HG03025 (cell line): ENCODE measurements at regions not wholly inside any gene's neighbourhood (a gene's known extent, or its start where the extent isn't known, plus 50 kb on each side); places are given as distances from the start of the nearest gene placed in this dataset.

ENCODE experiments used
- ATAC-seq: cut with Tn5 transposase; IDR thresholded peaks from one replicate; pipeline ENCODE4 v1.9.1; 2021; ENCODE audit warnings: mild to moderate bottlenecking, moderate library complexity; ENCODE audit not compliant: unreplicated experiment, low FRiP score

DNA sequence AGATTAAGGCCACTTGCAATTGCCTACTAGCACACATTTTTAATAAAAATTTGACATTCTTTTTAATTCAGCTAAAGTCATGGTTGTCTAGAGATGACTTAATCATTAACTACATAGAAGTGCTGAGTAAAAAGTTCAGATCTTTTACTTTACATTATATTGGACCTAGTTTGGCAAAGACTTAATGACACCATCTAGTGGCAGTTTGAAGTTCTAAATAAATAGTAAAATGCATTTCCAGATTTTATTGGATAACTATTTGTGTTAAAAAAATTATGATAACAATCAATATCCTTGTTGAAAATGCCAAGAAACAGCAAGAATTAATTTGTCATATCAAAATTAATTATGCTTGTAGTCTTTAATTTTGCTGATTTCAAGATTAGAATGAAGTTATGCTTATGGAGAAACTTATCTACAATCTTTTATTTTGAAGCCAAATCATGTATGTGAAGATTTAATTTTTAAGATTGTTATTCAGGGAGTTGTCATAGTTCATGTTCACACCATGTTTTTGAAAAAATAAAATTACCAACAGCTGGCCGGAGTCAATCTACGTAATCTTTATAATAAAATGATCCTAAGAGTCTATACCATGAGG is 69.6 kb upstream of the PJA2 start:
- ATAC-seq: no peak

DNA sequence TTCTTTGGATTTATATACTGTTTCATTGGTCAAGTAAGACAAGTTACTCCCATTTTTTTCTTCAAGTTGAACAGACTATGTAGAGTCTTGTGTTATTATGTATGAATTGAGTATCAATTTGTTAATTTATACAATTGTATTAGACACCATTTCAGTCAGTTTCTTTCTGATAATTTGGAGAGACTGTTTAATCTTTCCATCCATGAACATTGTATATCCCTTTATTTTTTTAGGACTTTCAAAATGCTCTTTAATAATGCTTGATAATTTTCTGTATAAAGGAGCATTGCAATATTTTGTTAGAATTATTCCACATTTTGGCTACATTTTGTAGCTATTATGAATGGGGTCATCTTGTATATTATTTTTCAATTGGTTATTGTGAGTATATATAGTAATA is 69.1 kb upstream of the PJA2 start:
- no peak for ATAC-seq

DNA sequence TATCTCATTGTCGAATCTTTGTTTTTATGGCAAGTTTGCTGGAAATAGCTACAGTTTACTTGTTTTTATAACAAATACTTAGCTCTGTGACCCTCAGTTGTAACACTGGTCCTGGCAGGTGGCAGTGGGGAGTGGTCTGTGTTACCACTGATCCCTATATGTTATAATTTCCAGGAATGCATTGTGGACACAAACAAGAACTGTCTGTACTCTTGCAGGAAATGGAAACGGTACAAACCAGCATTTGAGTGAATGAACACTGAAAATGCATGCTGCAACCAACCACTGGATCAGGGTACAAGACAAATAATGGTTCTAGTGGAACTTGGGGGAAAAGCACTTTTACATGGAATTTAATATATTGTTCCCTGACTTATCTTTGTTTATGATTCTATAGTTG is 66.5 kb upstream of the PJA2 start:
- ATAC-seq: no peak

DNA sequence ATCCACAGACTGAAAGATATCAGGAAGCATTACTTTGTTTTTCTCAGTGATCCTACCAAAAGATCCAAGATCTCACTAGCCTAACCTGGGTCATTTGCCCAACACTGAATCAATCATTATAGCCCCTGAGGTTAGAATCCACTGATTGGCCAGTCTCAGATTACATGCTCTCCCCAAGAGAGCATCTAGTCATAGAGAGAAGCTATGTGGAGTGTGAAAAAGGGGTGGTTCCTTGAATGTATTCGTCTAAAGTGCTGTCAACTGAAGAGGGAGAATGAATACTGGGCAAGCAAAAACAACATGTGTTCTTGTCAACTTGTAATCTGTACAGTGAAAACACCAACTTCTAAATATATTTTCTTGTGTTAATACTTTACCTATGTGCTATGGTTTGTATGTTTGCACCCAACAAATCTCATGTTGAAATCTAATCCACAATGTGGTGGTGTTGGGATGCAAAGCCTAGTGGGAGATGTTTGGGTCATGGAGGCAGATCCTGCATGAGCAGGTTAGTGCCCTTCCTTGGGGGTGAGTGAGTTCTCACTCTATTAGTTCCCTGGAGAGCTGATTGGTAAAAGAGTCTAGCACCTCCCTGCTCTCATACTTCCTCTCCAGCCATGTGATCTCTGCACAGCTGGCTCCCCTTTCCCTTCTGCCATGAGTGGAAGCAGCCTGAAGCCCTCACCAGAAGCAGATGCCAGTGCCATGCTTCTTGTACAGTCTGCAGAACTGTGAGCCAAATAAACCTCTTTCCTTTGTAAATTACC is 60.3 kb upstream of the PJA2 start:
- ATAC-seq: no peak

DNA sequence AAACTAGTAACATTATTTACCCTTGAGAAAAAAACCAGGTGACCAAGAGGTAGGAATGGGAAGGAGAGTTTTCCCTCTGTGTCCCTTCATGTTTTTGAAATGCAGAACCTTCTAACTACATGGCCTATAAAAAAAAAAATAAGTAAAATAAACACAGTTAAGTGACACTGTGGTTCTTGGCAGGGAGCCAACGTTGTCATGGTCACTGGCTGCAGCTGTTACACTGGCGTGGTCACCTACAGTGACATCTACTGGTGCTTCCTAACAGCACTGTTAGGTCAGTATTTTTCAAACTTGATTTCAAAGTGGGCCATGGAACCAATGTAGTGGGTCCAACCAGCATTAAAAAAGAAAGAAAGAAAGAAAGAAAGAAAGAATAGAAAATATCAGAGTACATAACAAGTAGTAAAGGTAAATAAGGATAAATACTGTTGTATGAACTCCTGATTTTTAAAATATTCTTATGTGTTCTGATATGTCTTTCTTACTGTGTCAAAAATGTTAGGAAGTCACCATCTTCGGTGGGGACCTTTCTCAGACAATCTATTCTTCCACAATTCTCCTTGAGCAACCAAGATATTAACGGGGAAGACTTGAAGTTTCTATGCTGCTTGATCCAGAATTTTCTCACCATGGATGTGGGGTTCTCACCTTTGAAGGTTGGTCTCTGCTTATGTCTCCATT is 59.1 kb upstream of the PJA2 start:
- ATAC-seq: peak; percentile 90

DNA sequence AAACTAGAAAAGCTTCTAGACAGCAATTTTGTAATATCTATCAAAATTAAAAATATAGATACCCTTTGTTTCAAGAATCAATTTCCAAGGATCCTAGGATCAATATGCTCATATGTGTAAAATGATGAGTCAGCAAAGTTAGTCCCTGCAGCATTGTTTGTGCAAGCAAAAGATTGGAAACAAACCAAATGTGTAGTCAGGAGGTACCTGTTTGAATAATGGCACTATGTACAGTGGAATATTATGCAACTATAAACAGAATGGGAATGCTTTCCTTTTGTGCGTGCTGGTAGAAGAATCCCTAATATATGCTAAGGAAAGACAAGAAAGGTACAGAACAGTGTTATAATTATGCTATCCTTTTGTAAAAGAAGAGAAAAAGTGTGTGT is 58.5 kb upstream of the PJA2 start:
- no peak for ATAC-seq

DNA sequence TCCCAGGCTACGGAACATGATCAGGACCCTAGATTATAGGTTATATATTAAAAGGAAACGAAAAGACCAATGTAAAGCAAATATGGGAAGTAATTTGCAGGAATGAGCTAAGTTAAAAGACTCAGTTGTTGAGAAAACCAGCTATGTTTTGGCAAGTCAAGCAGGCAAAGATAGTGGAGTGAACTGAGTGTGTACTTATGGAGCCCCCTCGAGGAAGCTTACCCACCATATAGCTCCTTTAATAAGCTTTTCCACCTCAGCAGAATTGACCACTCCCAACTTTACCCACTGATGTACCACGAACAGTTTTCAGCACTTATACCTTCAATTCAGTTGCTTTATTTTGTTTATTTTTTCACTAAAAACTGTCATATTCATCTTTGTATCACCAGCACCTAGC is 57.3 kb upstream of the PJA2 start:
- no peak for ATAC-seq
